PC-9 (cell line): ENCODE measurements at regions not wholly inside any gene's neighbourhood (a gene's known extent, or its start where the extent isn't known, plus 50 kb on each side); places are given as distances from the start of the nearest gene placed in this dataset.

ENCODE experiments used
- BruUV-seq: library from RNA; stranded (reverse); fragments of 400-500 nt; replicated peaks from 2 replicates; lab custom pipeline; 2021; lab: Mats Ljungman, UMichigan
- CTCF ChIA-PET: fragments of 300-600 bp; sonication (Branson Sonifier 250); formaldehyde crosslinking; loops from one replicate; lab custom pipeline; 2022; ENCODE audit warnings: antibody characterized with exemption; lab: Charles Lee
- POLR2A ChIA-PET: fragments of 300-600 bp; sonication (Branson Sonifier 250); formaldehyde crosslinking; loops from one replicate; lab custom pipeline; 2022; ENCODE audit warnings: antibody characterized with exemption; ENCODE audit not compliant: unreplicated experiment; lab: Charles Lee
- DNase-seq, 2 experiments: peaks; one replicate each; pipeline versions ENCODE4 v3.0.0 to v3.0.0-alpha.2; 2015 to 2022; ENCODE audit warnings: mixed read lengths in 1 of 2
- H2AFZ ChIP-seq: fragments of 200-600 bp; sonication (generic); 2 replicates; pipeline ENCODE4 v1.8.1; 2017; ENCODE audit warnings: antibody characterized with exemption
- H3F3A ChIP-seq: fragments of 200-600 bp; sonication (generic); 2 replicates; pipeline ENCODE4 v1.8.1; 2017; ENCODE audit warnings: antibody characterized with exemption, mild to moderate bottlenecking, low read depth; ENCODE audit not compliant: insufficient read depth
- H3K27ac ChIP-seq: fragments of 200-600 bp; sonication (generic); 2 replicates; pipeline ENCODE4 v1.6.1; 2016; ENCODE audit warnings: mixed run types
- H3K27me3 ChIP-seq: fragments of 200-600 bp; sonication (generic); 2 replicates; pipeline ENCODE4 v1.6.1; 2016; ENCODE audit warnings: low read depth, mixed run types; ENCODE audit not compliant: insufficient read depth
- H3K36me3 ChIP-seq: fragments of 200-600 bp; sonication (generic); 2 replicates; pipeline ENCODE4 v1.6.1; 2016; ENCODE audit warnings: low read depth, mixed run types
- H3K4me1 ChIP-seq: fragments of 200-600 bp; sonication (generic); replicated peaks from 2 replicates; pipeline ENCODE4 v1.6.1; 2016; ENCODE audit warnings: mixed run types; ENCODE audit not compliant: insufficient read depth
- H3K4me2 ChIP-seq: fragments of 200-600 bp; sonication (generic); 2 replicates; pipeline ENCODE4 v1.6.1; 2017; ENCODE audit warnings: mixed run types
- H3K4me3 ChIP-seq: fragments of 200-600 bp; sonication (generic); 2 replicates; pipeline ENCODE4 v1.6.1; 2016; ENCODE audit warnings: mixed run types
- H3K79me2 ChIP-seq: fragments of 200-600 bp; sonication (generic); 2 replicates; pipeline ENCODE4 v1.6.1; 2017; ENCODE audit warnings: low read depth, mixed run types
- H3K9me2 ChIP-seq: fragments of 200-600 bp; sonication (generic); 2 replicates; pipeline ENCODE4 v1.8.1; 2017; ENCODE audit warnings: mild to moderate bottlenecking; ENCODE audit not compliant: insufficient read depth
- H3K9me3 ChIP-seq: fragments of 200-600 bp; sonication (generic); 2 replicates; pipeline ENCODE4 v1.8.1; 2016; ENCODE audit warnings: low read depth; ENCODE audit not compliant: insufficient read depth
- H4K20me1 ChIP-seq: fragments of 200-600 bp; sonication (generic); 2 replicates; pipeline ENCODE4 v1.8.1; 2017; ENCODE audit not compliant: insufficient read depth
- CTCF ChIP-seq: fragments of 200-600 bp; sonication (generic); conservative IDR thresholded peaks from 2 replicates; pipeline ENCODE4 v1.6.1; 2017; ENCODE audit warnings: mixed run types, antibody characterized with exemption, mild to moderate bottlenecking, moderate library complexity
- EZH2 ChIP-seq: fragments of 200-600 bp; sonication (generic); IDR thresholded peaks from 2 replicates; pipeline ENCODE4 v1.8.0; 2017; ENCODE audit warnings: antibody characterized with exemption, low read depth
- intact Hi-C: fragments of 100-400 bp; cut with micrococcal nuclease; formaldehyde crosslinking; loops from one replicate; pipeline ENCODE4 v1.10.0; 2022; ENCODE audit not compliant: unreplicated experiment

DNA sequence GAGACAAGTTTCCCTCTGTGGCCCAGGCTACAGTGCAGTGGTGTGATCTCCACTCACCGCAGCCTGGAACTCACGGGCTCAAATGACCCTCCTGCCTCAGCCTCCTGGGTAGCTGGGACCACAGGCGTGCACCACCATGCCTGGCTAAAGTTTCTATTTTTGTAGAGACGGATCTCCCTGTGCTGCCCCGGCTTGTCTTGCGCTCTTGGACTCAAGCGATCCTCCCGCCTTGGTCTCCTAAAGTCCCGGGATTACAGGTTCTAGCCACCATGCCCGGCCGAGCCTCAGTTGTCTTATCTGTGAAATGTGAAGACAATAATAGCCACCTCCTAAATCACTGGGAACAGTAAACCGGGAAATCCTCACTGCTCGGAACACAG is 88.1 kb downstream of the FOXL3 start:
- H3K9me2 ChIP-seq: no peaks in the 10 kb centered on the region
- intact Hi-C loops: no loop called here
- H3K79me2 ChIP-seq: no peaks in the 10 kb centered on the region
- ChIA-PET POLR2A (no interaction called here), CTCF (no interaction called here)
- no peak overlapping the region for H3K4me2 ChIP-seq
- H3K4me1 ChIP-seq: no peaks in the 10 kb centered on the region
- H4K20me1 ChIP-seq: no peaks in the 10 kb centered on the region
- no peaks in the 10 kb centered on the region for H3K36me3 ChIP-seq
- H3K27ac ChIP-seq: no peak overlapping the region
- H3F3A ChIP-seq: no peaks in the 10 kb centered on the region
- BruUV-seq: no TSS peak
- H3K27me3 ChIP-seq: peaks cover 95% of the 10 kb centered on the region
- no peak for DNase-seq
- H3K9me3 ChIP-seq: no peaks in the 10 kb centered on the region
- no peak overlapping the region for H3K4me3 ChIP-seq
- H2AFZ ChIP-seq: no peak overlapping the region
- TF ChIP-seq EZH2 (no peak), CTCF (no peak)

- Histone ChIP-seq H3K4me3 (no peak overlapping the region), H4K20me1 (no peaks in the 10 kb centered on the region), H3K27ac (no peak overlapping the region), H3K9me2 (no peaks in the 10 kb centered on the region), H3K4me1 (no peaks in the 10 kb centered on the region), H3K27me3 (peaks cover 95% of the 10 kb centered on the region), H3K9me3 (peaks cover 1% of the 10 kb centered on the region), H3K79me2 (no peaks in the 10 kb centered on the region), H2AFZ (no peak overlapping the region), H3K4me2 (no peak overlapping the region), H3K36me3 (no peaks in the 10 kb centered on the region), H3F3A (no peaks in the 10 kb centered on the region)
- peak in 1 of 2 experiments; percentile 25 for DNase-seq
- BruUV-seq: no TSS peak
- TF ChIP-seq CTCF: no peak
- 0 out of 2 replicates have a peak, but pooled peaks have one; percentile 10 for TF ChIP-seq EZH2
- intact Hi-C loops: no loop called here
- CTCF ChIA-PET: no interaction called here
- POLR2A ChIA-PET: no interaction called here
These were observed 88.8 kb downstream of the FOXL3 start for GRCh38 chr7:378551-379455.

DNA sequence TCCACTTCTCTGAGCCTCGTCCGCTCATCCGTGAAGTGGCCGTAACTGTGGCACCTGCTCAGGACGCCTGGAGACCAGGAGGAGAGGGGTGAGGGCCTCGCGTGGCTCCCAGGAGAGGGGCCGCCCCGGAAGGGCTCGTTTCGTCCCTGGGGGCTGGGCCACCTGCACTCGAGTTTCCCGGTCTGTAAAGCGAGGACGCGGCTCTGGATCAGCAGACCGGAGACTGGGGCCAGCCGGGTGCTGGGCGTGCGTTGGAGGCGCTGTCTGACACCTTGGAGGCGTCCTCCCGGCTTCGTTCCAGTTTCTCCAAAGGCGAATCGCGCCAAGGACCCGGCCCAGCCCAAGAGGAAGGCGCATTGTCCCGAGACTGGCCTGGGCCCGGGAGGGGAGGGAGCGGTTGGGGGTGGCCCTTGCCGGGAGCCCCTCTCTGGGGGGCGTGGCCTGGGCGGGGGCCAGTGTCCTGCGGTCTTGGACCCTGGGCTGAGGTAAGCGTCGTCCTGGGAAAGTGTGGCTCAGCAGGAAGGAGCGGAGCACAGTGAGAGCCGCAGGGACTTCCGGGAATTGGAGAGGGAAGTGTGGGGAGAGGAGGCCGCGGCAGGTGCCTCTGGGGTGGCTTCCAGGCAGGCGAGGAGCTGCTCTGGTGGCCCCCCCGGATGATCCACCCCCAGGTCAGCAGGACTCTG is 89.6 kb downstream of the FOXL3 start:
- Histone ChIP-seq H3K4me2 (no peak overlapping the region), H2AFZ (no peak overlapping the region), H3K9me3 (peaks cover 9% of the 10 kb centered on the region), H3K79me2 (no peaks in the 10 kb centered on the region), H3K4me1 (no peaks in the 10 kb centered on the region), H3K27me3 (peaks cover 95% of the 10 kb centered on the region), H3F3A (no peaks in the 10 kb centered on the region), H3K9me2 (no peaks in the 10 kb centered on the region), H4K20me1 (no peaks in the 10 kb centered on the region), H3K36me3 (no peaks in the 10 kb centered on the region), H3K4me3 (no peak overlapping the region), H3K27ac (no peak overlapping the region)
- no TSS peak for BruUV-seq
- CTCF ChIA-PET: no interaction called here
- TF ChIP-seq EZH2 (no peak), CTCF (no peak)
- intact Hi-C loops: no loop called here
- no peak for DNase-seq
- POLR2A ChIA-PET: no interaction called here
